CD4-positive, CD25-positive, alpha-beta regulatory T cell (primary cell): ENCODE measurements at regions not wholly inside any gene's neighbourhood (a gene's known extent, or its start where the extent isn't known, plus 50 kb on each side); places are given as distances from the start of the nearest gene placed in this dataset.

Experiments
- ATAC-seq, 2 donors: fragments of 150-1000 bp; cut with Tn5 transposase; one replicate each; pipeline ENCODE4 v1.10.0; 2021; ENCODE audit warnings: low read depth in 2 of 2, moderate number of reproducible peaks in 2 of 2, moderate library complexity in 1 of 2
- DNase-seq, 3 donors: peaks; one replicate each; pipeline versions ENCODE4 v3.0.0 to v3.0.0-alpha.2; 2012 to 2022; ENCODE audit warnings: mixed read lengths in 1 of 3
- H3K27ac ChIP-seq: one replicate; pipeline ENCODE4 v1.7.0; 2013; ENCODE audit warnings: mild to moderate bottlenecking, low read length; ENCODE audit not compliant: insufficient read depth, poor library complexity, severe bottlenecking
- H3K27me3 ChIP-seq: one replicate; pipeline ENCODE4 v1.7.0; 2013; ENCODE audit warnings: low read length; ENCODE audit not compliant: control insufficient read depth, insufficient read depth
- H3K36me3 ChIP-seq: one replicate; pipeline ENCODE4 v1.7.0; 2013; ENCODE audit warnings: mild to moderate bottlenecking, low read length, moderate library complexity; ENCODE audit not compliant: control insufficient read depth, insufficient read depth
- H3K4me1 ChIP-seq: 2 replicates; pipeline ENCODE4 v1.7.0; 2013; ENCODE audit warnings: mild to moderate bottlenecking, low read length; ENCODE audit not compliant: insufficient read depth, control insufficient read depth, poor library complexity, severe bottlenecking
- H3K4me3 ChIP-seq: one replicate; pipeline ENCODE4 v1.7.0; 2013; ENCODE audit warnings: low read depth, mild to moderate bottlenecking, low read length, moderate library complexity
- H3K9me3 ChIP-seq, 2 experiments: 1 replicate in 1 of 2; 2 replicates in 1 of 2; pipeline ENCODE4 v1.7.0; 2013; ENCODE audit warnings: low read length in 2 of 2, mild to moderate bottlenecking in 1 of 2, moderate library complexity in 1 of 2; ENCODE audit not compliant: control insufficient read depth in 2 of 2
- H3K27ac Mint-ChIP-seq, 3 donors: one replicate each; pipeline ENCODE4 v1.8.0; 2020 to 2022; ENCODE audit warnings: mild to moderate bottlenecking in 3 of 3, mixed read lengths in 3 of 3, moderate library complexity in 2 of 3
- H3K27me3 Mint-ChIP-seq: one replicate; pipeline ENCODE4 v1.8.0; 2022; ENCODE audit warnings: mild to moderate bottlenecking, mixed read lengths
- H3K36me3 Mint-ChIP-seq: one replicate; pipeline ENCODE4 v1.8.0; 2020; ENCODE audit warnings: mixed read lengths
- H3K4me1 Mint-ChIP-seq, 4 donors: one replicate each; pipeline ENCODE4 v1.8.0; 2020 to 2022; ENCODE audit warnings: mixed read lengths in 4 of 4, mild to moderate bottlenecking in 1 of 4
- H3K4me3 Mint-ChIP-seq, 4 donors: one replicate each; pipeline ENCODE4 v1.8.0; 2020 to 2022; ENCODE audit warnings: mild to moderate bottlenecking in 4 of 4, mixed read lengths in 4 of 4, moderate library complexity in 3 of 4
- H3K9me3 Mint-ChIP-seq, 7 donors: one replicate each; pipeline ENCODE4 v1.8.0; 2020 to 2022; ENCODE audit warnings: mixed read lengths in 7 of 7, mild to moderate bottlenecking in 3 of 7, moderate library complexity in 2 of 7

DNA sequence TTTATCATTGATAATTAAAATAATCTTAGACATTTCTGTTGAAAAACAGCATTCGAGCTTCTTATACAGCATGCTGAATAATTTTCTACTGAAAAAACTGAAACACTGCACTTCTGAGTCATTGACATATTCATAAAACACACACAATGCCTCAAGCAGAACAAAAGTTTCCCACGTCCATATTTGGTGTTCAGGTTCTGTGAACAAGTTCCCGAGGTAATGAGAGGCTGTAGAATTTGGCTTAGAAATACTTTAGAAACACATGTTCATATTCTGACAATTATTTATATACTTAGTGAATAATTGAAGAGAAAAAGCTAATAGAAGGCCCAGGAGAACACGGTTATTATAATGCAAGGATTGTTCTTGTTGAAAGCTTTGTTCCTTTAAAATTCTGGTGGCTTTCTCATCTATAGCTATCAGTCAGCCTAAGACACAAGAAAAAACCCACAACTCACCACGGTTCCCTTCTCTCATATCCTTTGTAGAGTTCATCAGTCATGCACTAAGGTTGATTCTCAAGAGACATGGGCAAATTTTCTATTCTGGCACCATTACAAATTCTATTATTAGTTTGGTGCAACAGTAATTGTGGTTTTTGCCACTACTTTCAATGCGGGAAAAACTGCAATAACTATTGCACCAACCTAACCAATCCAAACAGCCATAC, 194.4 kb downstream of the TMX3 start:
- Mint-ChIP-seq H3K36me3 (no peaks in the 10 kb centered on the region), H3K9me3 (peaks cover 0 to 10% (median 0%) of the 10 kb centered on the region in 7 donors)
- ATAC-seq: no peak

DNA sequence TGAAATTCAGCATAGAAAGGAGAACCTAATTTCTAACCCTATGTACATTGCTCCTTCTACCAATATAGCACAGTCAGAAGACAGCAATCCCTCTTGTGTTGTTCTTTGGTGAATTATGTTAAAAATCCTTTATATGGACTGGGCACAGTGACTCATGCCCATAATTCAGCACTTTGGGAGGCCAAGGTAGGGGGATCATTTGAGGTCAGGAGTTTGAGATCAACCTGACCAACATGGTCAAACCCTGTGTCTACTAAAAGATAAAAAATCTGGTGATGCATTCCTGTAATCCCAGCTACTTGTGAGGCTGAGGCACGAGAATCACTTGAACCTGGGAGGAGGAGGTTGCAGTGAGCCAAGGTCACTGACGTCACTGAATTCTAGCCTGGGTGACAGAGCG, 195.6 kb downstream of the TMX3 start:
- Histone ChIP-seq H3K36me3 (no peaks in the 10 kb centered on the region), H3K27ac (no peak overlapping the region), H3K4me3 (no peak overlapping the region), H3K27me3 (no peaks in the 10 kb centered on the region), H3K9me3 (no peaks in the 10 kb centered on the region), H3K4me1 (no peaks in the 10 kb centered on the region)
- H3K27ac Mint-ChIP-seq: no peak overlapping the region
- DNase-seq: no peak
- H3K4me1 Mint-ChIP-seq: no peaks in the 10 kb centered on the region
- H3K36me3 Mint-ChIP-seq: no peaks in the 10 kb centered on the region
- ATAC-seq: no peak
- no peaks in the 10 kb centered on the region for H3K27me3 Mint-ChIP-seq
- H3K4me3 Mint-ChIP-seq: no peak overlapping the region
- H3K9me3 Mint-ChIP-seq: peaks cover 0 to 10% (median 0%) of the 10 kb centered on the region in 7 donors

More for the DNA sequence above, 194.4 kb downstream of the TMX3 start:
- H3K4me1 ChIP-seq: no peaks in the 10 kb centered on the region
- Mint-ChIP-seq H3K4me3 (no peak overlapping the region), H3K4me1 (no peaks in the 10 kb centered on the region), H3K27ac (no peak overlapping the region), H3K27me3 (no peaks in the 10 kb centered on the region)
- no peak for DNase-seq
- H3K36me3 ChIP-seq: no peaks in the 10 kb centered on the region
- H3K27ac ChIP-seq: no peak overlapping the region
- H3K9me3 ChIP-seq: no peaks in the 10 kb centered on the region
- H3K4me3 ChIP-seq: no peak overlapping the region
- no peaks in the 10 kb centered on the region for H3K27me3 ChIP-seq

DNA sequence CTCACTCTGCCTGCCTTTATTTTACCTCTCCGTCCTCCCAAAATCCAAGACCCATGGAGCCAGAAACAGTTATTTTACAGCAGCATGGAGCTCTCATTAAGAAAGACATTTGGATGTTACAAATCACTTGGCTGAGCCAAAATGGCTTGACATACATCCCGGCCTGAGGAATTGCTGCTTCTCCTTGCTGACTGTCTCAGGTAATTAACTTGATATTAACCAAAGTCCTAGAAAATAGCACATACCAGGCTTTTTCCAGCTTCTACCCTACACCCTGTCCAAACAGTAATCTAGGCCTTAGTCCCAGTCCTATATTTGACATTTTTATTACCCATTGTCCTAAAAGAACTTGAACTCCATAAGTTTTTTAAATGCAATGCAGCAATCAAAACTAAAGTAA, 205.0 kb downstream of the TMX3 start:
- H3K4me1 ChIP-seq: no peaks in the 10 kb centered on the region
- no peak overlapping the region for H3K27ac ChIP-seq
- Mint-ChIP-seq H3K4me3 (no peak overlapping the region), H3K9me3 (peaks cover 0 to 9% (median 3%) of the 10 kb centered on the region in 7 donors), H3K36me3 (no peaks in the 10 kb centered on the region), H3K4me1 (peaks cover 0 to 4% (median 0%) of the 10 kb centered on the region in 4 donors), H3K27me3 (peaks cover 4% of the 10 kb centered on the region), H3K27ac (no peak overlapping the region)
- DNase-seq (no peak), ATAC-seq (no peak)
- H3K9me3 ChIP-seq: no peaks in the 10 kb centered on the region
- H3K27me3 ChIP-seq: no peaks in the 10 kb centered on the region
- H3K4me3 ChIP-seq: no peak overlapping the region
- H3K36me3 ChIP-seq: no peaks in the 10 kb centered on the region

DNA sequence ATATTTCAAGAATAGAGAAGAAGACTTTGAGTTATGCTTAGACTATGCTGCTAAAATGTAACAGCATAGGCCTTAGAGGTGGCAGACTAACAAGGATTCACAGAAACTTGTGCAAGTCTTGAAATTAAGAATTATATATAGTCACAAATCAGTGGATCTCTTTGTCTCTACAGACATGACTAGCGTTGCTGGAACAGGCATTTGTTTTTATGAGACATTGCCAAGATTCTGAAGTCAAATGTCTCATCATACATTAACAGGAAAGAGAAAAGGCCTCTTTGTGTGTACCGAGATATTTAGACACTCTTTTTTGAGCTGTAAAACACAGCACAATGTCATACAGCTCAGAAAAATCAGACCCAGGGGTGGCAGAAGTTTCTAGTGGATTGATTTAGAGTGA, 207.1 kb downstream of the TMX3 start:
- Histone ChIP-seq H3K4me1 (no peaks in the 10 kb centered on the region), H3K27ac (no peak overlapping the region), H3K9me3 (no peaks in the 10 kb centered on the region), H3K27me3 (no peaks in the 10 kb centered on the region), H3K4me3 (no peak overlapping the region), H3K36me3 (no peaks in the 10 kb centered on the region)
- Mint-ChIP-seq H3K27me3 (no peaks in the 10 kb centered on the region), H3K36me3 (no peaks in the 10 kb centered on the region), H3K4me1 (peaks cover 0 to 2% (median 0%) of the 10 kb centered on the region in 4 donors), H3K9me3 (peaks cover 0 to 10% (median 3%) of the 10 kb centered on the region in 7 donors), H3K27ac (no peak overlapping the region), H3K4me3 (no peak overlapping the region)
- DNase-seq (no peak), ATAC-seq (no peak)

DNA sequence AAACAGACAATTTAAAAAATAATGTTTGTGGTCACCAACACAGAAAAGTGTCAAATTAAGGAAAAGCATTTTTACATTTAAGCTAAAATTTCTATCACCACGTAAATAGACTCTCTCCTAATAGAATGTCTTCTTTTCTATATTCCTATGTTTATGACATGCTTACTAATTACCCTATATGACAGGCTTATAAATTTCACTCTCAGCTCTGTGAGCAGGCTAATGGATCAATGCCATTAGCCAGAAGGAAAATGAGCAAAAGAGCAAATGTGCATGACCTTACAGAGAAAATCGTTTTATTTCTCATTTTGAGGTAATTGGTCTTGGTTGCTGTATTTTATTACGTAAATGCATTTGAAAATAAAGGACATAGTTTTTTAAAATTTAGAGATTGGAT, 209.7 kb downstream of the TMX3 start:
- H3K27ac ChIP-seq: no peak overlapping the region
- H3K36me3 ChIP-seq: no peaks in the 10 kb centered on the region
- H3K4me1 ChIP-seq: no peaks in the 10 kb centered on the region
- no peaks in the 10 kb centered on the region for H3K4me1 Mint-ChIP-seq
- no peak for DNase-seq
- H3K4me3 Mint-ChIP-seq: no peak overlapping the region
- H3K9me3 Mint-ChIP-seq: peaks cover 0 to 8% (median 0%) of the 10 kb centered on the region in 7 donors
- H3K36me3 Mint-ChIP-seq: no peaks in the 10 kb centered on the region
- no peaks in the 10 kb centered on the region for H3K9me3 ChIP-seq
- no peak overlapping the region for H3K4me3 ChIP-seq
- H3K27ac Mint-ChIP-seq: no peak overlapping the region
- H3K27me3 ChIP-seq: no peaks in the 10 kb centered on the region
- no peak for ATAC-seq
- no peaks in the 10 kb centered on the region for H3K27me3 Mint-ChIP-seq

DNA sequence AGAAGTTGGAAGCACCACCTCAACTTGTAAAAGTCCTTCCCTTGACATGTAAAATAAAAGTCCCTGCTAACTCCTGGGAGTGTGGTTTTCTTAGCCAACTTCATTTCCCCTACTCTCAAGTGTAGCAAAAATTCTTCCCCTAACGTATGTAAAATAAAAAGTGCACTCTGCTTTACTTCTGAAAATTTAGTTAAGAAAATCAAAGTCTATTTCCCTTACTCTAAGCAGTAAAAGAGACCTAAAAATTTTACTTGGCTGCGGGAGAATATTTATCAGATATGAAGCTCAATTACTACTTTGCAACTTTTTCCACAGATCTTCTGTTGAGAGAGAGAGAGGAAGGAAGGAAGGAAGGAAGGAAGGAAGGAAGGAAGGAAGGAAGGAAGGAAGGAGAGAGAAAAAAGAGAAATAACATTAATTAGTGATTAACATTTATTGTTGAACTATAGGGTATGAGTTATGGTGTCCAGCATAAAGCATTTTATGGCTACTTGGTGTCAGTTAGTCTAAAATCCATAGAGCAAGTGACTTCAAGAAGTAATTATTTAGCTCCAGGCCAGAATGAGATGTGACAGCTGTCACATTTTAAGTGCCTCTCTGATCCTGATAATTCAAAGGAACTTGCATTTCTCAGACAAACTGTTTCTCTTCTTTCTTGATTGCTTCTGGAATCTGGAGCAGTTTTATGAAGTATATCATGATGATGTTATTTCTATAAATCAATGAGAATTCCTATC, 210.3 kb downstream of the TMX3 start:
- no peak overlapping the region for H3K4me3 ChIP-seq
- H3K36me3 ChIP-seq: no peaks in the 10 kb centered on the region
- H3K27me3 ChIP-seq: no peaks in the 10 kb centered on the region
- H3K4me1 ChIP-seq: no peaks in the 10 kb centered on the region
- ATAC-seq (no peak), DNase-seq (no peak)
- H3K27ac ChIP-seq: no peak overlapping the region
- H3K9me3 Mint-ChIP-seq: peaks cover 0 to 8% (median 0%) of the 10 kb centered on the region in 7 donors
- H3K9me3 ChIP-seq: no peaks in the 10 kb centered on the region
- H3K4me1 Mint-ChIP-seq: no peaks in the 10 kb centered on the region
- no peak overlapping the region for H3K4me3 Mint-ChIP-seq
- H3K36me3 Mint-ChIP-seq: no peaks in the 10 kb centered on the region
- H3K27me3 Mint-ChIP-seq: no peaks in the 10 kb centered on the region
- no peak overlapping the region for H3K27ac Mint-ChIP-seq

DNA sequence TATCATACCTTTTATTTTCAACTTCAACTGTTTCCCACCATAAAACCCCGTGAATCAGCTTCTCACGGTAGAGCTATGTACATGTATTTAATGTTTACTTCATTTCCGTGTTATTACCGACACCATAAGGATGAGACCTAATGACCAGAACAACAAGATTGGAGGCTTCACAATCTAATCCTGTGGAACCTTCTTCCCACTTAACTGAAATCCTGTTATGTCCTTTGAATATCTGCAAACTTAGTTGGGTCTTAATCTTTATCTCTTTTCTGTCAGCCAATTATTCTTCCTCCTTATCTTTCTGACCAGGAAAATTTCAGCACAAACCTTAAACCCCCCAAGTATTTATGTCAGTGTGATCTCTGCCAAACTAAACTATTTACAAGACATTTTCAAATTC, 214.4 kb downstream of the TMX3 start:
- no peak overlapping the region for H3K4me3 ChIP-seq
- H3K4me1 Mint-ChIP-seq: no peaks in the 10 kb centered on the region
- H3K36me3 ChIP-seq: no peaks in the 10 kb centered on the region
- no peaks in the 10 kb centered on the region for H3K27me3 ChIP-seq
- no peak for ATAC-seq
- no peaks in the 10 kb centered on the region for H3K36me3 Mint-ChIP-seq
- no peak overlapping the region for H3K4me3 Mint-ChIP-seq
- H3K9me3 Mint-ChIP-seq: peaks cover 0 to 2% (median 0%) of the 10 kb centered on the region in 7 donors
- H3K27ac ChIP-seq: no peak overlapping the region
- no peak for DNase-seq
- H3K27ac Mint-ChIP-seq: peak overlapping the region in 1 of 3 donors; percentile 78
- H3K9me3 ChIP-seq: no peaks in the 10 kb centered on the region
- no peaks in the 10 kb centered on the region for H3K27me3 Mint-ChIP-seq
- no peaks in the 10 kb centered on the region for H3K4me1 ChIP-seq

DNA sequence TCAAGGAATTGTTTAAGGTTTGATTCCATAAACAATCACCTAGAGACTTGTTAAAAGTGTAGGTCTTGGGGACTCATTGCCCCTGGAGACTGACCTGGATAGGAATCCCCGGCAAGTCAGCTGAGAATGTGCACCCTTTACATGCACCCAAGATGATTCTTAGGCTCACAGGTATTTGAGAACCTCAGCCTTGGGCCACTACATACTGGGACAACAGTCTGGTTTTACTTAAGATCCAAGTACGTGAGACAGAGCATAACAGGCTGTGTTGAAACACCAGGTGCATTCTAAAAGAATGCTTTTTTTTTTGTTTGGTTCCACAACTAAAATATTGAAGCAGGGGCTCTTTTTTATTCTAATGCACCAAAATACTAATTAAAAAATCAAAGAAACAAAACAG, 215.8 kb downstream of the TMX3 start:
- H3K4me3 Mint-ChIP-seq: no peak overlapping the region
- Histone ChIP-seq H3K4me1 (no peaks in the 10 kb centered on the region), H3K9me3 (no peaks in the 10 kb centered on the region), H3K27me3 (no peaks in the 10 kb centered on the region), H3K27ac (no peak overlapping the region), H3K36me3 (no peaks in the 10 kb centered on the region), H3K4me3 (no peak overlapping the region)
- H3K36me3 Mint-ChIP-seq: no peaks in the 10 kb centered on the region
- H3K9me3 Mint-ChIP-seq: no peaks in the 10 kb centered on the region
- H3K27me3 Mint-ChIP-seq: no peaks in the 10 kb centered on the region
- no peaks in the 10 kb centered on the region for H3K4me1 Mint-ChIP-seq
- DNase-seq (no peak), ATAC-seq (no peak)
- H3K27ac Mint-ChIP-seq: no peak overlapping the region
